Chondrocyte (in vitro differentiated cells): ENCODE measurements at regions not wholly inside any gene's neighbourhood (a gene's known extent, or its start where the extent isn't known, plus 50 kb on each side); places are given as distances from the start of the nearest gene placed in this dataset.

Experiments used
- DNase-seq: peaks from one replicate; pipeline ENCODE4 v3.0.0; 2021; ENCODE audit warnings: mixed read lengths, low spot score
- H3K27ac Mint-ChIP-seq: one replicate; pipeline ENCODE4 v1.8.0; 2021; ENCODE audit warnings: mild to moderate bottlenecking, moderate library complexity, mixed read lengths; ENCODE audit not compliant: unreplicated experiment
- H3K27me3 Mint-ChIP-seq: 2 replicates; pipeline ENCODE4 v1.8.0; 2021; ENCODE audit warnings: low read depth, mixed read lengths
- H3K36me3 Mint-ChIP-seq: 2 replicates; pipeline ENCODE4 v1.8.0; 2021; ENCODE audit warnings: low read depth, mixed read lengths
- H3K4me1 Mint-ChIP-seq: 2 replicates; pipeline ENCODE4 v1.8.0; 2021; ENCODE audit warnings: low read depth, mild to moderate bottlenecking, mixed read lengths
- H3K4me3 Mint-ChIP-seq: one replicate; pipeline ENCODE4 v1.8.0; 2021; ENCODE audit warnings: mild to moderate bottlenecking, moderate library complexity, mixed read lengths; ENCODE audit not compliant: unreplicated experiment
- H3K9me3 Mint-ChIP-seq: 2 replicates; pipeline ENCODE4 v1.8.0; 2021; ENCODE audit warnings: low read depth, mixed read lengths
- CTCF ChIP-seq: fragments of 200-600 bp; sonication (generic); IDR thresholded peaks from 2 replicates; pipeline ENCODE4 v1.5.0; 2021; ENCODE audit warnings: antibody characterized with exemption, mild to moderate bottlenecking, moderate library complexity

- no peak for DNase-seq
- no peak overlapping the region for H3K4me3 Mint-ChIP-seq
These were observed 831.6 kb upstream of the CHAC2 start for GRCh38 chr2:52936029-52936428.

GRCh38 chr2:52934920-52935640 is 832.5 kb upstream of the CHAC2 start:
- Mint-ChIP-seq H3K36me3 (no peaks in the 10 kb centered on the region), H3K27ac (no peak overlapping the region), H3K9me3 (peaks cover 7% of the 10 kb centered on the region), H3K4me1 (peaks cover 11% of the 10 kb centered on the region), H3K4me3 (no peak overlapping the region), H3K27me3 (peaks cover 3% of the 10 kb centered on the region)
- TF ChIP-seq CTCF, result no peak
- DNase-seq, result no peak

More at GRCh38 chr2:52936029-52936428, 831.6 kb upstream of the CHAC2 start:
- TF ChIP-seq CTCF, result no peak
- Mint-ChIP-seq H3K4me1 (peaks cover 11% of the 10 kb centered on the region), H3K27me3 (peaks cover 3% of the 10 kb centered on the region), H3K36me3 (no peaks in the 10 kb centered on the region), H3K9me3 (no peaks in the 10 kb centered on the region), H3K27ac (no peak overlapping the region)

GRCh38 chr2:52934323-52934898 is 833.2 kb upstream of the CHAC2 start:
- Mint-ChIP-seq H3K27ac (no peak overlapping the region), H3K4me1 (peaks cover 11% of the 10 kb centered on the region), H3K4me3 (no peak overlapping the region), H3K9me3 (peaks cover 9% of the 10 kb centered on the region), H3K27me3 (peaks cover 3% of the 10 kb centered on the region), H3K36me3 (no peaks in the 10 kb centered on the region)
- no peak for DNase-seq
- no peak for TF ChIP-seq CTCF

- no peak for DNase-seq
- Mint-ChIP-seq H3K27me3 (peaks cover 3% of the 10 kb centered on the region), H3K36me3 (no peaks in the 10 kb centered on the region), H3K27ac (no peak overlapping the region), H3K9me3 (peaks cover 14% of the 10 kb centered on the region), H3K4me3 (no peak overlapping the region), H3K4me1 (peaks cover 11% of the 10 kb centered on the region)
- no peak for TF ChIP-seq CTCF
These were observed 833.7 kb upstream of the CHAC2 start for GRCh38 chr2:52933878-52934277.

GRCh38 chr2:52931660-52932059 is 835.9 kb upstream of the CHAC2 start:
- TF ChIP-seq CTCF, result no peak
- H3K4me3 Mint-ChIP-seq, result no peak overlapping the region
- no peak overlapping the region for H3K27ac Mint-ChIP-seq
- H3K9me3 Mint-ChIP-seq, result peaks cover 14% of the 10 kb centered on the region
- peaks cover 11% of the 10 kb centered on the region for H3K4me1 Mint-ChIP-seq
- peaks cover 1% of the 10 kb centered on the region for H3K27me3 Mint-ChIP-seq
- no peak for DNase-seq
- H3K36me3 Mint-ChIP-seq, result no peaks in the 10 kb centered on the region
